ENCODE measurements at regions not wholly inside any gene's neighbourhood (a gene's known extent, or its start where the extent isn't known, plus 50 kb on each side); places are given as distances from the start of the nearest gene placed in this dataset.

DNA sequence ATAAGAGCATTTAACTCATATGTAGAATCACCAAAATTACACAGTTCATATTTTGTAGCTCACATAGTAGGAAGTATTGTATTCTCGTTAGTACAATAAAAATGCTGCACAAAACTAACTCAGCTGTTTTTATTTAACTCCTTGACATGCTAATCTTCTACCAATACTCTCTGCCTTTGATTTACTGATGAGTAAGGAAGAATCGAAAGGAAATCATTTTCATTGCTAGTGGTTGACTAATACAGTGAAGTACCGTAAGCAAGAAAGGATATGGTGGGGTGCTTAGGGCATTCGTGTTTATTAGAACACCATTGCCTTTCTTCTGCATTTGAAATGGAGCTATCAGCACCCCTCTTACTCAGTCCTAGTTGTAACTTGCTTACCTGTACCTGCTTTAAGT lies 1239.1 kb upstream of the TENM3 start:
- H3K4me3 ChIP-seq (ENCODE audit: low read depth, low read length): no peak overlapping the region
- TF ChIP-seq, protein P1, sequence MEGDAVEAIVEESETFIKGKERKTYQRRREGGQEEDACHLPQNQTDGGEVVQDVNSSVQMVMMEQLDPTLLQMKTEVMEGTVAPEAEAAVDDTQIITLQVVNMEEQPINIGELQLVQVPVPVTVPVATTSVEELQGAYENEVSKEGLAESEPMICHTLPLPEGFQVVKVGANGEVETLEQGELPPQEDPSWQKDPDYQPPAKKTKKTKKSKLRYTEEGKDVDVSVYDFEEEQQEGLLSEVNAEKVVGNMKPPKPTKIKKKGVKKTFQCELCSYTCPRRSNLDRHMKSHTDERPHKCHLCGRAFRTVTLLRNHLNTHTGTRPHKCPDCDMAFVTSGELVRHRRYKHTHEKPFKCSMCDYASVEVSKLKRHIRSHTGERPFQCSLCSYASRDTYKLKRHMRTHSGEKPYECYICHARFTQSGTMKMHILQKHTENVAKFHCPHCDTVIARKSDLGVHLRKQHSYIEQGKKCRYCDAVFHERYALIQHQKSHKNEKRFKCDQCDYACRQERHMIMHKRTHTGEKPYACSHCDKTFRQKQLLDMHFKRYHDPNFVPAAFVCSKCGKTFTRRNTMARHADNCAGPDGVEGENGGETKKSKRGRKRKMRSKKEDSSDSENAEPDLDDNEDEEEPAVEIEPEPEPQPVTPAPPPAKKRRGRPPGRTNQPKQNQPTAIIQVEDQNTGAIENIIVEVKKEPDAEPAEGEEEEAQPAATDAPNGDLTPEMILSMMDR (IDR thresholded peaks at IDR 0.05; ENCODE audit: low read depth, low read length): no peak
- in situ Hi-C loops (cut with HindIII; ENCODE audit: low sequenced_read_pairs): no loop called here
- DNase-seq (ENCODE audit: low read depth, low spot score): peak; percentile 8

DNA sequence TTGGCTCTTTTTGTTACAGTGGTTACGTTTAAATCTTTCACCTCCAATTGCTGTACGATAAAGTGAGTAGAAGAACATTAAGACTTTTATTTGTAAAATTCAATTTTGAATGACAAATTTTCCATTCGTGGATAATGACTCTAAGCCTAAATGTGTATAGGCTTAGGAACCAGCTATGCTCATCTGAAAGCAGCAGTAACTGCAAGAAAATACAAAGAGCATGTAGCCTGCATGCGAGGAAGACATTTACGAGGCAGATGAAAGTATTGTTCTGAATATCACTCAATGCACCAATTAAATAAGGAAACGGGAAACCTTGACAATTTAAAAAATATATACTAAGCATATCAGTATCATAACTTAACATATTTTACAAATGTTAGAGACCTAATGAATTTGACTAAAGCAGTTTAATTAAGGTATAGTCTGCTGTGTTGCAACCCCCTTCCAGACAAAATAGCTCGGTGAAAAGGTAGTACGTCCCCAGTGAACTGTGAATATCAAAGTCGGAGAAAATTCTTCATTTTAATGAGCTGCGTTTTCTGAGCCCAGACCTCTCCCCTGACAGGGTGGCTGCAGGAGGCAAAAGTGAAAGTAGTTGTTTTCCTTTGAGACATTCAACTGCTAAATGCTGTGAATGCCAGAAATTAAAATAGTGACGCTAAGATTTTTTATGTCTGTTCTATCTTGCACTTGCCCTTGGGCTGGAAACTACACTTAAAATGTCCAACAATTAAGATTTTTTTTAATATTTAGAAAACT lies 1236.5 kb upstream of the TENM3 start:
- peak; percentile 15 for DNase-seq (ENCODE audit: low read depth, low spot score)
- TF ChIP-seq, protein P1 (IDR thresholded peaks at IDR 0.05; ENCODE audit: low read depth, low read length): no peak
- in situ Hi-C loops (cut with HindIII; ENCODE audit: low sequenced_read_pairs): no loop called here
- peak overlapping the region; percentile 21 for H3K4me3 ChIP-seq (ENCODE audit: low read depth, low read length)

DNA sequence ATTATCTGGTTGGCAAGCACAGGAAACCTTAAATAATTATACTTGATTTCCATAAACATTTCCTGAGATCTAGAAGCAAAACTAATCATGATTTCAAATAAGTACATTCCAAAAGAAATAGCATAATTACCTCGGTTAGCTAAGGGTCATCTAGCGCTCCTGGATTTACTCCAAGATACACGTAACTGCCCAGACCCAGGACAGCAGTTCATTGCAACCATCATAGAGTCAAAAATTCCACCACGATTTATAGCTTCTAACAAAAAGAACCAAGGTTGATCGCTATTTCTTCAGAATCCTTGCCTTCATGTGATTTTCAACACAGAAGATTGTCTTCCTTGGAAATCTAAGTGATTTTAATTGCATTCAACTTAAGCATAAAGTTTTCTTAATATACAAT lies 1235.5 kb upstream of the TENM3 start:
- TF ChIP-seq, protein P1 (IDR thresholded peaks at IDR 0.05; ENCODE audit: low read depth, low read length): no peak
- no peak overlapping the region for H3K4me3 ChIP-seq (ENCODE audit: low read depth, low read length)
- in situ Hi-C loops (cut with HindIII; ENCODE audit: low sequenced_read_pairs): no loop called here
- peak; percentile 54 for DNase-seq (ENCODE audit: low read depth, low spot score)

GRCh38 chr4:181008164-181008563 lies 1235.0 kb upstream of the TENM3 start:
- in situ Hi-C loops (cut with HindIII; ENCODE audit: low sequenced_read_pairs): no loop called here
- no peak overlapping the region for H3K4me3 ChIP-seq (ENCODE audit: low read depth, low read length)
- TF ChIP-seq, protein P1 (IDR thresholded peaks at IDR 0.05; ENCODE audit: low read depth, low read length): no peak
- peak; percentile 65 for DNase-seq (ENCODE audit: low read depth, low spot score)

- in situ Hi-C loops (cut with HindIII; ENCODE audit: low sequenced_read_pairs): no loop called here
- no peak overlapping the region for H3K4me3 ChIP-seq (ENCODE audit: low read depth, low read length)
- no peak for DNase-seq (ENCODE audit: low read depth, low spot score)
- TF ChIP-seq, protein P1 (IDR thresholded peaks at IDR 0.05; ENCODE audit: low read depth, low read length): no peak
These were observed 1230.0 kb upstream of the TENM3 start for GRCh38 chr4:181013162-181013561.

DNA sequence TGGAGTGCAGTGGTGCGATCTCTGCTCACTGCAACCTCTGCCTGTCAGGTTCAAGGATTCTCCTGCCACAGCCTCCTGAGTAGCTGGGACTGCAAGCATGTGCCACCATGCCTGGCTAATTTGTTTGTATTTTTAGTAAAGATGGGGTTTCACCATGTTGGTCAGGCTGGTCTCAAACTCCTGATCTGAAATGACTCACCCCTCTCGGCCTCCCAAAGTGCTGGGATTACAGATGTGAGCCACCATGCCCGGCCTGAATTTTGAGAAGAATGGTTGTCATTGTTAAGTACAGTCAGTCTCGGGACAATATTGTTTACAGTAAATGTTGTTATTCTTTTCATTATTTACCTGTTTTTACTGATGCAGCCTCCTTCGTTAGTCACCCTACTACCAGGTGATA lies 1226.2 kb upstream of the TENM3 start:
- TF ChIP-seq, protein P1 (IDR thresholded peaks at IDR 0.05; ENCODE audit: low read depth, low read length): no peak

More for the DNA sequence above, 1226.2 kb upstream of the TENM3 start:
- no peak for DNase-seq (ENCODE audit: low read depth, low spot score)
- no peak overlapping the region for H3K4me3 ChIP-seq (ENCODE audit: low read depth, low read length)
- in situ Hi-C loops (cut with HindIII; ENCODE audit: low sequenced_read_pairs): no loop called here

Measured in astrocyte of the spinal cord (primary cell).